B cell (primary cell): ENCODE measurements at regions not wholly inside any gene's neighbourhood (a gene's known extent, or its start where the extent isn't known, plus 50 kb on each side); places are given as distances from the start of the nearest gene placed in this dataset.

Experiments
- ATAC-seq: fragments of 200-7000 bp; cut with Tn5 transposase; one replicate; pipeline ENCODE4 v1.10.0; 2021; ENCODE audit warnings: low read depth, mild to moderate bottlenecking, moderate number of reproducible peaks, moderate library complexity
- CTCF ChIA-PET: fragments of 350-600 bp; sonication (Branson Sonifier 250); formaldehyde crosslinking; loops from one replicate; lab custom pipeline; 2021; ENCODE audit warnings: antibody characterized with exemption, inconsistent platforms; lab: Charles Lee
- POLR2A ChIA-PET: fragments of 350-600 bp; sonication (Branson Sonifier 250); formaldehyde crosslinking; loops from one replicate; lab custom pipeline; 2021; ENCODE audit warnings: antibody characterized with exemption; lab: Charles Lee
- DNase-seq: peaks from one replicate; pipeline ENCODE4 v3.0.0; 2013
- H2AFZ ChIP-seq: 2 replicates; pipeline ENCODE4 v1.6.1; 2012; ENCODE audit warnings: mild to moderate bottlenecking, low read depth, low read length; ENCODE audit not compliant: insufficient read depth, poor library complexity, severe bottlenecking
- H3K27ac ChIP-seq, 2 donors: 1 replicate in 1 of 2; 2 replicates in 1 of 2; pipeline ENCODE4 v1.5.1; 2012 to 2013; ENCODE audit warnings: low read length in 2 of 2, mild to moderate bottlenecking in 2 of 2, moderate library complexity in 1 of 2
- H3K27me3 ChIP-seq, 4 experiments: fragments of 200-600 bp in 1 of 4; sonication (generic) in 1 of 4; replicated peaks in 1 of 4; 1 replicate in 2 of 4; 2 replicates in 2 of 4; pipeline versions ENCODE4 v1.6.1 to v1.7.0; 2013 to 2016; ENCODE audit warnings: low read length in 3 of 4, mild to moderate bottlenecking in 2 of 4, mixed read lengths in 1 of 4, moderate library complexity in 1 of 4; ENCODE audit not compliant: insufficient read depth in 4 of 4, control insufficient read depth in 3 of 4; ENCODE audit errors: control extremely low read depth in 1 of 4
- H3K36me3 ChIP-seq, 2 experiments: replicated peaks in 1 of 2; 1 replicate in 1 of 2; 2 replicates in 1 of 2; pipeline versions ENCODE4 v1.6.1 to v1.7.1; 2013; ENCODE audit warnings: low read length in 1 of 2; ENCODE audit not compliant: insufficient read depth in 2 of 2, control insufficient read depth in 1 of 2; ENCODE audit errors: control extremely low read depth in 1 of 2, extremely low read depth in 1 of 2
- H3K4me1 ChIP-seq, 2 donors: fragments of 200-600 bp in 1 of 2; sonication (generic) in 1 of 2; 1 replicate in 1 of 2; 2 replicates in 1 of 2; pipeline versions ENCODE4 v1.5.1 to v1.6.1; 2013 to 2017; ENCODE audit warnings: low read length in 2 of 2; ENCODE audit not compliant: control insufficient read depth in 2 of 2, insufficient read depth in 2 of 2
- H3K4me2 ChIP-seq: replicated peaks from 2 replicates; pipeline ENCODE3; 2012; ENCODE audit warnings: mild to moderate bottlenecking, low read depth, low read length; ENCODE audit not compliant: poor library complexity, severe bottlenecking
- H3K4me3 ChIP-seq, 5 experiments: fragments of 200-600 bp in 1 of 5; sonication (generic) in 1 of 5; 1 replicate in 3 of 5; 2 replicates in 2 of 5; pipeline versions ENCODE4 v1.5.1 to v1.7.0; 2011 to 2016; ENCODE audit warnings: low read length in 4 of 5, mild to moderate bottlenecking in 4 of 5, low read depth in 2 of 5, control low read depth in 1 of 5, moderate library complexity in 1 of 5; ENCODE audit not compliant: insufficient read depth in 1 of 5; ENCODE audit errors: control extremely low read depth in 1 of 5, extremely low read depth in 1 of 5
- H3K79me2 ChIP-seq: fragments of 200-600 bp; sonication (generic); one replicate; pipeline ENCODE4 v1.6.0; 2016; ENCODE audit warnings: low read length; ENCODE audit not compliant: control insufficient read depth, insufficient read depth
- H3K9ac ChIP-seq: fragments of 200-600 bp; sonication (generic); 2 replicates; pipeline ENCODE4 v1.6.1; 2017; ENCODE audit warnings: mild to moderate bottlenecking, low read length, moderate library complexity
- H3K9me3 ChIP-seq, 3 donors: one replicate each; pipeline versions ENCODE4 v1.6.1 to v1.7.1; 2013; ENCODE audit warnings: low read length in 2 of 3; ENCODE audit not compliant: control insufficient read depth in 2 of 3, insufficient read depth in 1 of 3; ENCODE audit errors: control extremely low read depth in 1 of 3
- H4K20me1 ChIP-seq: 2 replicates; pipeline ENCODE4 v1.6.0; 2012; ENCODE audit warnings: mild to moderate bottlenecking, low read length; ENCODE audit not compliant: insufficient read depth, control insufficient read depth, poor library complexity, severe bottlenecking
- H3K27ac Mint-ChIP-seq: one replicate; pipeline ENCODE4 v1.8.0; 2021; ENCODE audit warnings: mixed read lengths
- H3K27me3 Mint-ChIP-seq: one replicate; pipeline ENCODE4 v1.8.0; 2021; ENCODE audit warnings: mixed read lengths
- H3K4me1 Mint-ChIP-seq: one replicate; pipeline ENCODE4 v1.8.0; 2021; ENCODE audit warnings: mixed read lengths
- H3K4me3 Mint-ChIP-seq: one replicate; pipeline ENCODE4 v1.8.0; 2021; ENCODE audit warnings: mixed read lengths
- H3K9me3 Mint-ChIP-seq: one replicate; pipeline ENCODE4 v1.8.0; 2022; ENCODE audit warnings: mixed read lengths; ENCODE audit not compliant: insufficient read depth
- EZH2 ChIP-seq: IDR thresholded peaks from 2 replicates; pipeline ENCODE4 v1.6.1; 2012; ENCODE audit warnings: borderline replicate concordance, low read depth, mild to moderate bottlenecking, moderate library complexity, low read length; ENCODE audit not compliant: insufficient read depth, poor library complexity, severe bottlenecking
- WGBS: methylation state at CpG from one replicate; pipeline ENCODE4 v1.1.5; 2013; ENCODE audit warnings: missing lambda C conversion rate; ENCODE audit not compliant: insufficient coverage; 5-methylcytosine and 5-hydroxymethylcytosine counted together
- intact Hi-C: fragments of 100-400 bp; cut with micrococcal nuclease; formaldehyde crosslinking; loops from one replicate; pipeline ENCODE4 v1.10.0; 2022
- TF ChIP-seq, protein P1 (sequence below): fragments of 200-600 bp; IDR thresholded peaks from one replicate; pipeline ENCODE4 v1.8.0; 2022; ENCODE audit warnings: antibody characterized with exemption, mild to moderate bottlenecking

- no peak for TF ChIP-seq EZH2
- TF ChIP-seq, protein P1, sequence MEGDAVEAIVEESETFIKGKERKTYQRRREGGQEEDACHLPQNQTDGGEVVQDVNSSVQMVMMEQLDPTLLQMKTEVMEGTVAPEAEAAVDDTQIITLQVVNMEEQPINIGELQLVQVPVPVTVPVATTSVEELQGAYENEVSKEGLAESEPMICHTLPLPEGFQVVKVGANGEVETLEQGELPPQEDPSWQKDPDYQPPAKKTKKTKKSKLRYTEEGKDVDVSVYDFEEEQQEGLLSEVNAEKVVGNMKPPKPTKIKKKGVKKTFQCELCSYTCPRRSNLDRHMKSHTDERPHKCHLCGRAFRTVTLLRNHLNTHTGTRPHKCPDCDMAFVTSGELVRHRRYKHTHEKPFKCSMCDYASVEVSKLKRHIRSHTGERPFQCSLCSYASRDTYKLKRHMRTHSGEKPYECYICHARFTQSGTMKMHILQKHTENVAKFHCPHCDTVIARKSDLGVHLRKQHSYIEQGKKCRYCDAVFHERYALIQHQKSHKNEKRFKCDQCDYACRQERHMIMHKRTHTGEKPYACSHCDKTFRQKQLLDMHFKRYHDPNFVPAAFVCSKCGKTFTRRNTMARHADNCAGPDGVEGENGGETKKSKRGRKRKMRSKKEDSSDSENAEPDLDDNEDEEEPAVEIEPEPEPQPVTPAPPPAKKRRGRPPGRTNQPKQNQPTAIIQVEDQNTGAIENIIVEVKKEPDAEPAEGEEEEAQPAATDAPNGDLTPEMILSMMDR, result no peak
- CTCF ChIA-PET, result no interaction called here
- Histone ChIP-seq H3K27ac (no peak overlapping the region), H3K27me3 (no peaks in the 10 kb centered on the region), H4K20me1 (no peaks in the 10 kb centered on the region), H3K36me3 (no peaks in the 10 kb centered on the region), H3K4me3 (no peak overlapping the region), H3K9ac (no peak overlapping the region), H3K79me2 (no peaks in the 10 kb centered on the region), H3K9me3 (no peaks in the 10 kb centered on the region), H3K4me1 (no peaks in the 10 kb centered on the region), H2AFZ (no peak overlapping the region), H3K4me2 (no peak overlapping the region)
- POLR2A ChIA-PET, result no interaction called here
- no peak for ATAC-seq
- H3K27ac Mint-ChIP-seq, result no peak overlapping the region
- 42% methylated on average over 1 of the region's 2 CpGs for WGBS
- no peaks in the 10 kb centered on the region for H3K9me3 Mint-ChIP-seq
- no peak for DNase-seq
- no peak overlapping the region for H3K4me3 Mint-ChIP-seq
- intact Hi-C loops, result no loop called here
- H3K27me3 Mint-ChIP-seq, result peaks cover 3% of the 10 kb centered on the region
- no peaks in the 10 kb centered on the region for H3K4me1 Mint-ChIP-seq
Measured at GRCh38 chr11:13606701-13607100, 61.8 kb upstream of the FAR1 start.

- no peak overlapping the region for H3K4me3 Mint-ChIP-seq
- H3K9me3 Mint-ChIP-seq, result no peaks in the 10 kb centered on the region
- no peak overlapping the region for H3K27ac Mint-ChIP-seq
- CTCF ChIA-PET, result no interaction called here
- Histone ChIP-seq H3K27me3 (no peaks in the 10 kb centered on the region), H3K9me3 (no peaks in the 10 kb centered on the region), H3K79me2 (no peaks in the 10 kb centered on the region), H3K36me3 (no peaks in the 10 kb centered on the region), H3K27ac (no peak overlapping the region), H3K9ac (no peak overlapping the region), H2AFZ (no peak overlapping the region), H3K4me1 (no peaks in the 10 kb centered on the region), H4K20me1 (no peaks in the 10 kb centered on the region), H3K4me2 (no peak overlapping the region), H3K4me3 (no peak overlapping the region)
- TF ChIP-seq, protein P1, result no peak
- no peak for TF ChIP-seq EZH2
- POLR2A ChIA-PET, result no interaction called here
- WGBS, result no CpG with 5 or more reads among the region's 1 CpG
- intact Hi-C loops, result no loop called here
- no peaks in the 10 kb centered on the region for H3K27me3 Mint-ChIP-seq
- no peaks in the 10 kb centered on the region for H3K4me1 Mint-ChIP-seq
- DNase-seq, result no peak
- ATAC-seq, result no peak
Measured at GRCh38 chr11:13603661-13604060, 64.8 kb upstream of the FAR1 start.
